ENCODE measurements at regions not wholly inside any gene's neighbourhood (a gene's known extent, or its start where the extent isn't known, plus 50 kb on each side); places are given as distances from the start of the nearest gene placed in this dataset.

- no peak overlapping the region for H3K4me3 ChIP-seq (ENCODE audit: control insufficient read depth, low read depth, low read length)
- TF ChIP-seq, protein P1, sequence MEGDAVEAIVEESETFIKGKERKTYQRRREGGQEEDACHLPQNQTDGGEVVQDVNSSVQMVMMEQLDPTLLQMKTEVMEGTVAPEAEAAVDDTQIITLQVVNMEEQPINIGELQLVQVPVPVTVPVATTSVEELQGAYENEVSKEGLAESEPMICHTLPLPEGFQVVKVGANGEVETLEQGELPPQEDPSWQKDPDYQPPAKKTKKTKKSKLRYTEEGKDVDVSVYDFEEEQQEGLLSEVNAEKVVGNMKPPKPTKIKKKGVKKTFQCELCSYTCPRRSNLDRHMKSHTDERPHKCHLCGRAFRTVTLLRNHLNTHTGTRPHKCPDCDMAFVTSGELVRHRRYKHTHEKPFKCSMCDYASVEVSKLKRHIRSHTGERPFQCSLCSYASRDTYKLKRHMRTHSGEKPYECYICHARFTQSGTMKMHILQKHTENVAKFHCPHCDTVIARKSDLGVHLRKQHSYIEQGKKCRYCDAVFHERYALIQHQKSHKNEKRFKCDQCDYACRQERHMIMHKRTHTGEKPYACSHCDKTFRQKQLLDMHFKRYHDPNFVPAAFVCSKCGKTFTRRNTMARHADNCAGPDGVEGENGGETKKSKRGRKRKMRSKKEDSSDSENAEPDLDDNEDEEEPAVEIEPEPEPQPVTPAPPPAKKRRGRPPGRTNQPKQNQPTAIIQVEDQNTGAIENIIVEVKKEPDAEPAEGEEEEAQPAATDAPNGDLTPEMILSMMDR (conservative IDR thresholded peaks at IDR 0.05; ENCODE audit: control insufficient read depth, insufficient read depth, low read depth, low read length) = no peak
- no peak for DNase-seq (ENCODE audit: low read depth)
Measured at GRCh38 chr2:59963157-59963556, 590.3 kb downstream of the BCL11A start.

GRCh38 chr2:59961746-59962145, 591.7 kb downstream of the BCL11A start:
- H3K4me3 ChIP-seq (ENCODE audit: control insufficient read depth, low read depth, low read length) = no peak overlapping the region
- TF ChIP-seq, protein P1 (conservative IDR thresholded peaks at IDR 0.05; ENCODE audit: control insufficient read depth, insufficient read depth, low read depth, low read length) = no peak
- no peak for DNase-seq (ENCODE audit: low read depth)

DNA sequence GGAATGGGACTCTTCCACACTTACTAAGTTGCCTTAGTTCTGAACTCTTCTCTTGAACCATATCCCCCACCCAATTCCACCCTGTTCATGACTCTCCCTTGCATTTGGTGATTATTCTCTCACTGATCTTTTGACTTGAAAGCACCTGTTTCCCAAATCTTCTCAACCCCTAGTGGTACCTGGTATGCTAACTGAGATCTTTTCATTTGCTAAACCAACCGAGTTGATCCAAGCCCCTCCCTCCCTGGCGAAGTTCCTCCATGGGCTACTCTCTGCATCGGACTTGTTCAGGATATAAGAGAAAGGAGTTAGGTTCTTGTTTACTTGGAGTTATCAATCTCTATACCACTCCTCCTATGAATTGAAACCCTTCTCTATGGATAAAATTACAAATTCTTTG, 593.5 kb downstream of the BCL11A start:
- TF ChIP-seq, protein P1 (conservative IDR thresholded peaks at IDR 0.05; ENCODE audit: control insufficient read depth, insufficient read depth, low read depth, low read length) = no peak
- no peak overlapping the region for H3K4me3 ChIP-seq (ENCODE audit: control insufficient read depth, low read depth, low read length)
- no peak for DNase-seq (ENCODE audit: low read depth)

GRCh38 chr2:59957504-59957903, 596.0 kb downstream of the BCL11A start:
- DNase-seq (ENCODE audit: low read depth) = no peak
- TF ChIP-seq, protein P1 (conservative IDR thresholded peaks at IDR 0.05; ENCODE audit: control insufficient read depth, insufficient read depth, low read depth, low read length) = no peak

DNA sequence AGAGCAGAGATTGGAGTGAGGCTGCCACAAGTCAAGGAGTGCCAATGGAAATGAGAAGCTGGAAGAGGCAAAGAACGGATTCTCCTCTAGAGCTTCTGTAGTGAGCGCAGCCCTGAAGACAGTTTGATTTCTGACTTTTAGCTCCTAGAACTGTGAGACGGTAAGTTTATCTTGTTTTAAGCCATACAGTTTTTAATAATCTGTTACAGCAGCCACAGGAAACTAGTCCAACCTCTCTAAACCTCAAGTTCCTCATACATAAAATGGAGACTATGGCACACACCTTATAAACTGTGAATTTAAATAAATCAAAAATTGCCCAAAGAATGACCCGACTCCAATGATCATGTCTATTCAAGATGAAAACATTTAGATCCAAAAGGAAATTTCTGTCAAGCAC, 596.5 kb downstream of the BCL11A start:
- TF ChIP-seq, protein P1 (conservative IDR thresholded peaks at IDR 0.05; ENCODE audit: control insufficient read depth, insufficient read depth, low read depth, low read length) = no peak
- DNase-seq (ENCODE audit: low read depth) = no peak
- no peak overlapping the region for H3K4me3 ChIP-seq (ENCODE audit: control insufficient read depth, low read depth, low read length)

More at GRCh38 chr2:59957504-59957903, 596.0 kb downstream of the BCL11A start:
- no peak overlapping the region for H3K4me3 ChIP-seq (ENCODE audit: control insufficient read depth, low read depth, low read length)

DNA sequence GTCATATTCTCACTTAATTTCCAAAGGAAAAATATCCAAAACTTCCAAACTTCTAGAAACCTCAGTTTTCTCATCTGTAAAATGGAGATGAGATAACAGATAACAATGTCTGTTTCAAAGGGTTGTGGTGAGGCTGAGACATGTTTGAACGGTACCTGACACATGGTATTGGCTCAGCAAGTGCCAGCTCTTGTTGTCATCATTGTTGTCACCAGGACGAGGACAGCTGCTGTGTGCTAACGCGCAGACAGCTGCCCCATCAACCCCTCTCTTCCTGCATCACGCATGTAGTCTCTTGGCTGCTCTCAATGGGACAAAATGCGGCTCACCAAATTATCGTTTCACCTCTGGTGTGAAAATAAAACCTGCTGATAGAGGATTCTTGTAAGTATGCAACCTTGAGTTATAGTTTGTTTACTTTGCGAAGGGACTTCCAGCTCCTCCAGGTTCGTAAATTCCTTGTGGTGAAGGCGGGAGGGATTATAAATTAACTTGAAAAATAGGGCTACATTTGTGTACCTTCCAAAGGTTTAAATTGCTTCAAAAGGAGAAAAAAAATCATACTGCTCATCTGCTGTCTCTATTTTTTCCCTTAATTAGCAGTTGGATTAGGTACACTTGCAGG, 605.4 kb downstream of the BCL11A start:
- TF ChIP-seq, protein P1 (conservative IDR thresholded peaks at IDR 0.05; ENCODE audit: control insufficient read depth, insufficient read depth, low read depth, low read length) = no peak
- no peak overlapping the region for H3K4me3 ChIP-seq (ENCODE audit: control insufficient read depth, low read depth, low read length)
- no peak for DNase-seq (ENCODE audit: low read depth)

DNA sequence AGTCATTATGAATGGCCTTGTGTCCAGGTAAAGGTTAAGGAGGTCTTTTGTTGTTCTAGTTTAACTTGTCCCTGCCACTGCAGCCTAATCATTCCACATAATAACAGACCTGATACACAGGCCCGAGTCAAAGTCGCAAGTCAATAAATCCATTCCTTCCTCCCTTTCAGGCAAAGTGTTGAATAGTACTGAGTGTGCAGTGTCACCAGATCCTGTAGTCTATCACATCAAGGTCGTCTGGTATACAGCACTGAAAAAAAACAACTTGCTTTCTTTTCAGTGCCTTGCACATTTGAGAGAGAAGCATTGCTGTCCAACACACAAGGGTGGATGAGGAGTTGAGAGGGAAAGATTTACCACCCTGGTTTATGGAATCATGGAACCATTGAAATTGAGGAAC, 606.2 kb downstream of the BCL11A start:
- DNase-seq (ENCODE audit: low read depth) = no peak
- TF ChIP-seq, protein P1 (conservative IDR thresholded peaks at IDR 0.05; ENCODE audit: control insufficient read depth, insufficient read depth, low read depth, low read length) = no peak
- H3K4me3 ChIP-seq (ENCODE audit: control insufficient read depth, low read depth, low read length) = no peak overlapping the region
